GM19463 (cell line): ENCODE measurements at regions not wholly inside any gene's neighbourhood (a gene's known extent, or its start where the extent isn't known, plus 50 kb on each side); places are given as distances from the start of the nearest gene placed in this dataset.
"Not testable (repeated sequence)": the region's sequence is repeated elsewhere in the genome, so short reads cannot be mapped to it uniquely, and the experiment has no call there.

Experiments used
- ATAC-seq: cut with Tn5 transposase; IDR thresholded peaks from one replicate; pipeline ENCODE4 v1.9.1; 2021; ENCODE audit warnings: mild to moderate bottlenecking, moderate library complexity; ENCODE audit not compliant: unreplicated experiment

DNA sequence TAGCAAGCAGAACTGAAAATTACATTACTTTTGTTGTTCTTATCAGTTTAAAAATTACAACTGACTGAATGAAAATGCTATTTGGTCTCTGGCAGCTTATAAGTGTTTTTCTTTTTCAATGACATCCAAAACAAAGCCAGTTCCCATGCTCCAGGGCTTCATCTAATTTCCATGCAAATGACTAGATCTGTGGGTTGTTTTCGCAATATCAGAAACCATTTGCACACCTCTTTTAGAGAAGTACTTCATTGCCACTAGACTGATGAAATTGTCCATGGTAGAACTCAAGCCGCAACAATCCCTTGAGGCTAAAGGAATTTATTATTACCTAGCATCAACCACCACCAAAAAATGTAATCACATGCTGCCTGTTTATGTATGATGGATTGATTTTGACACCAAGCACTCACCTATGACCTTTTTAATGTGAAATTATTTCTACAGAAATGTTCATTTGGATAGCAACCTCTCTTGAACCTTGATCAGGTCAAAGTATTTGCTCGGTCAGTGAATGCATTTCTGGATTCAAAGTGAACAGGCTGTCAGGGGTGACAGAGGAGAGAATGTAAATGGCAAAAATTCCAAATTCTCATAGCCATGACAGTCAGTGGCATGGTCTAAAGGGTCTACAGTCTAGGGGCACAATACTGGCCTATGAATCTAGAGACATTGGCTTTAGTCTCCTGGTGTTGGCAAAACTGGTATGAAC is 769.3 kb downstream of the SORCS1 start:
- no peak for ATAC-seq

DNA sequence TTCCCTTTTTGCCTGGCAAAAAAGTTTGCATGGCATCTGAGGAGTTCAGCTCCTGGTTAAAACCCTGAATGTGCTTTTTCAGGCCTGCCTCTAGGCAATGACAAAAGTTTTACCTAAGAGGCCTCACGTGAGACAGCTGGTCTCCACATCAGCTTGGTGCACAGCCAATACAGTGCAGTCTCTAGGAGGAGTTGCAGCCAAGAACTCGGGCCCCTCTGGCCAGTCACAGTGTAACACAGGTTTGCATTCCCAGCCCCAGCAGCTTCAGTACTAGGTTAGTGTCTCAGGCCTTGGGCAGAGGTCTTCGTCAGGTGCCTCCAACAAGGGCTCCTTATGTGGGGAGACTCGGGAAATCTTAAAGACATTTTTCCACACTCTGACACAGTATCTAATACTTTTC is 771.7 kb downstream of the SORCS1 start:
- ATAC-seq: no peak

DNA sequence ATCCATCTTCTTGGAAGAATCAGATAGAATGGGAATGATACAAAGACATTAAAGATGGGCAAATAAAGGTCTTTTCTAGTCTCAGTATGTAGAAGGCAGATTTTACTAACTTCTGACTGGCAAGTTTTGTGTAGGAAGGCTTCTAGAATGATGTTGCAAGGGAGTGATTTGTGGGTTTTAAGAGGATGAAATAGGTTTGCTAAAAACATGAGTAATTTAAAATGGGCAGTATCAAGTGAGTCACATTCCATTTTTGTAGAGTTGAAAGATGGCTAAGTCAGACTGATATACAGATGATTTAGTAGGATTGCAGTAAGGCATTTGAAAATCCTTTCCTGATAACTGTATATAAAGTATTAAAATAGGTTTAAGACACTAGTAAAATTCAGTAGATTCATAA is 777.4 kb downstream of the SORCS1 start:
- no peak for ATAC-seq

DNA sequence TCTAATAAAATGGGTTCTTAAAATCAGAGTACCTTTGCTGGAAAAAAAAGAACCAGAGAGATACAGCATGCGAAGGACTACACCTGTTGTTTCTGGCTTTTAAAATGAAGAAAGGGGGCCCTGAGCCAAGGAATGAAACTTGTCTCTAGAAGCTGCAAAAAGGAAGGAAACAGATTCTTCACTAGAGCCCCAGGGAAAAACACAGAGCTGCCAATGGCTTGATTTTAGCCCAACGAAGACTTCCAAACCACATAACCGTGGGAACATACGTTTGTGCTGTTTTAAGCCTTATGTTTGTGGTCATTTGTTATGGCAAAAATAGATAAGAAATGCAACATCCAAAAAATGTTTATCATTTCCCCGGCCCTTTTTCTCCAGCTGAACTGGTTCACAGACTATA is 780.0 kb downstream of the SORCS1 start:
- ATAC-seq: no peak

DNA sequence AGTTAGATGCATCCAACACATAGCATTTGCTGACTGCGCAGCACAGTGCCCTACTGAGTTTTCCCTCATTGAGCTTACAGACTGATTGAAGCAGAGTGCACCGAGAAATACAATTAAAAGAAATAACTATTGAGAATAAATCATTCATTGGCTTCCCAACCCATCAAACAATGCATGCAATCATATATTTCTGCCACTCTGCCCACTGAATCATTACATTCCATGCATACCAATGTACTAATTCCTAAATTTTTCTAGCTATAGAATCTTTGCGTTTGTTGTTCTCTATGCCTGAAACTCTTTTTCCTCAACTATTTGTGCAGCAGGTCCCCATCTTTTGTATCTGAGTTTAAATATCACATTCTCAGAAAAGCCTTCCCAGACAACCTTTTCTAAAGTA is 783.8 kb downstream of the SORCS1 start:
- ATAC-seq: no peak

DNA sequence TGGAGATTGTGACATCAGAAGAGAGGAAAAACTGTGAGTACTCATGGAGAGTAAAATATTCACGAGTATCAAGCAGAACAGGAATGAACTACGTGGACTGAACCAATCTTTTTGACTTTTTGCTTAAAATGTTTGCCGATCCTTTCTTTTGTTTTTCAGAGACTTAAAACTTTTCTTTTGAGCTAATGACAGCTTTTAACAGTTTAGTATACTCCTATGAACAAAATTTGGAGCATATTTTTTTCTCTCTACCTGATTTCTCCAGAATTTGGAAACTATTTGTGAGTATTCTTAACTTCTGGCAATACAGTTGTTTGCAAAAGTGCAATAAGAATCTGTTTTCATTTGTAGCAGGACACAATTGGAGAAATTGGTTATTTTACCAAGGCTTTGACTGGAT is 786.3 kb downstream of the SORCS1 start:
- ATAC-seq: no peak

DNA sequence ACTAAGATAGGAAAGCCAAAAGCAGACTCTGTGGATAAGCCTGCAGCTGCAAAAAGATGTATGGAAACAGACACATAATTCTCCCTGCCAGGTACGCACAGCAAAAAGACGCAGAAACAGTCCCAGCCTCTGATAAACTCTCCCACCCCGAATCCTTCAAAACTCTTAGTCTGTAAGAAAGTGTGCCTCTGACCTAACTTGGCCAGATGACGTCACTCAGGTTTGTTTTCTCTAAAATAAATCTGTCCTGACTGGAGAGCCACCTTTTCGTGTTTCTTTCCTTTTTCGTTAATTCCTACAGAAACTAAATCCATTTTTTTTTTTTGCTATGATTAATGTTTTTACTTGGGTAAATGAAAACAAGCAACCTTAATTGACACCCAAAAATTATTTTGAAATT is 793.8 kb downstream of the SORCS1 start:
- no peak for ATAC-seq

DNA sequence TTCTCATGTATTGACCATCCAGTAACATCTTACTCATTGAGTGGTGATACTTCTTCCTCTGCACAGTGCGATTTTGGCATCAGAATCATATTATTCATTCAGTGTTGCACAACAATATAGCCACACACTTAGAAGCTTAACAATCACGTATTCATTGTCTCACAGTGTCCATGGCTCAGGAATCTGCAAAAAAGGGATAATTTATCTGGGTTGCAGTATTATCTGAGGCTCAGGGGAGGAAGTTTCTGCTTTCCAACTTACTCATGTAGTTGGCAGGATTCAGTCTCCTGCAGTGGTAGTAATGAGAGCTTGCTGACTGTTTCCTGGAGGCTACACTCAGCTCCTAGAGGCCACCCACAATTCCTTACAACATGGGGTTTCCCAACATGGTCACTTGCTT is 803.6 kb downstream of the SORCS1 start:
- no peak for ATAC-seq

DNA sequence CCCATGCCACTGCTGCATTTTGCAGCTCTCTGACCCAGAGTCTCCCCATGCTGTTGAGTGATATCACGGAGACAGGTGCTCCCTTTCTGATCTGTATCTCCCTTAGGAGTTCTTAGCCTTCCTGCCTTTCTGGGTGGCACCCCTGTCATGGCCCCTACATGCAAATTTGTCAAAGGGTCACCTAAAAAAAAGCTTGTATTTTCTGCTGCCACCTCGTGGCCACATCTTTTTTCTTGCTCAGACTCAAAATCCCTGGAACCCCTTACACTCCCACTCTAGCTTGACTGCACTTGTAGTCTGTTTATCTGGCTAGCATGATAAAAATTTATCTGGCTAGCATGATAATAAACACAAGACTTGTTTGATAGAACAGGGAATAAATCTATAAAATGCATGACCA is 809.1 kb downstream of the SORCS1 start:
- ATAC-seq: no peak

DNA sequence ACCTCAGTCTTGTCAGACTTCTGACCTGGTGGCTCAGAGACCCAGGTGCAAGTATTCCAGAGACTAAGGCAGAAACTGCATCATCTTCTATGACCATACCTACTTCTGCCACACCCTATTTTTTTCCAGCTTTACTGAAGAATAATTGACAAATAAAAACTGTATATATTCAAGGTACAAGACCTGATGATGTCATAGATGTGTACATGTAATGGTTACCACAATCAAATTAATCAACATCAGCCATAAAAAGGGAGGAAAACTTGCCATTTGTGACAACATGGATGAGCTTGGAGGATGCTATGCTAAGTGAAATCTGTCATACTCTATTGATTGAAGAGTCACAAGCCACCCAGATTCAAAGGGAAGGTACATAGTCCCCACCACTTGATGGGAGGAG is 815.6 kb downstream of the SORCS1 start:
- ATAC-seq: no peak

DNA sequence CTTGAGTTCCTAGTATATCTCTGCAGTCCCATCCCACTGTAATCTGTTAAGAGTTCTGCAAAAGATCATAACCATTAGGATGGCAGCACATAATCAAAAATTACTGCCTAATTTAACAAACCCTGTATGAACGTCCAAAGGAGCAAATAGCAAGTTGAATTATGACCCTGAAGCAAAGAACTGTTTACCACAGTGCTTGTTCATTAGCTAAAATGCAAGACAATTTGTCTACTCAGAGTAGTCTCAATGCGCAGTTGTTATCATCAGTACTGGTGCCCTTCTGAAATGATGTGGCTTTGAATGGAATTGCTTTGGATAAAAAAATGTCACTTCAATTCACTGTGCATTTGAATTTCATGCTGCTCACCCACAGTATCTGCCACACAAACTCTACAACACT is 817.0 kb downstream of the SORCS1 start:
- ATAC-seq: no peak

DNA sequence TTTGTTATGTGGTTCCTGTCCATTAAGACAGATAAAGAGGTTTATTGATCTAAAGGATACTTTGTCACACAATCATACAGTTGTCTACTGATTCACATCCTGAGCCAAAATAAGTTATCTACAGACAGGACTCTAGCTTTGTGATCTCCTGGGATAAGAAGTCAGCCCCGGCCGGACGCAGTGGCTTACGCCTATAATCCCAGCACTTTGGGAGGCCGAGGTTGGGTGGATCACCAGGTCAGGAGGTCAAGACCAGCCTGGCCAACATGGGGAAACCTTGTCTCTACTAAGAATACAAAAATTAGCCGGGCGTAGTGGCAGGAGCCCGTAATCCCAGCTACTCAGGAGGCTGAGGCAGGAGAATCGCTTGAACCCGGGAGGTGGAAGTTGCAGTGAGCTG is 821.0 kb downstream of the SORCS1 start:
- ATAC-seq: not testable (repeated sequence)

DNA sequence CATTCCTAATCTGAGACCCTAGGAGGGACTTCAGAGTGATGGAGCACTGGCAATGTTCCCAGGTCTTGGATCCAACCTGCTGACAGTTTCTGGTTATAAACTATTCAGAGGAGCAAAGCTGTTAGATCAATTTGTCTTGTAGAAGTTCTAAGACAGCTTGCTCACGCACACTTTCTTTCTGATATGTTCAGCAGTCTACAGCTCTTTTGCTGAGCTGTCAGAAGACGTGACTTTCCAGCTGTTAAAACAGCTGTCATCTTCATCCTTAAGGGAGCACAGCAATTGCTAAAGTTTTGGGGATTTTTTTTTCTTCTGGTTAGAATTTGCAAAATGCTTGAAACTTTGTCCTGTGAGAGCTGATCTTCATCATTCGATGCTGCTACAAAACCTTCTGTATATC is 823.1 kb downstream of the SORCS1 start:
- ATAC-seq: no peak

DNA sequence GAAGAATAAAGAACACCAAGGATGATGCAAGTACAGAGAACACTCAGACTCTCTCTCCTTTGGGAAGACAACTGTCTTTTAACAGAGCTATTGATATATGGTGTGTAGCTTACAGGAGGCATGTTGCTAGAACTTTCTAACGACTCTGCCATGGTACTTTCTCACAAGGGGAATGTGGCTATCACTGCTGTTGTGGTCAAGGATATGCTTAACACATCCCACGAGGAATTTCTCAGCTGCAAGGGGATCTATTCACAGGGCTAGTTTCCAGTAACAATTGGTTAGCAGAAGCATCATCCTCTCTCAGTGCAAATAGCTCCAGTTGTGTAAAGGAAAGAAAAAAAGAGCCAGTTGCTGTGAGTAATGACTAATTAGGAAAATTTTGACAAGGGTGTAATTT is 826.0 kb downstream of the SORCS1 start:
- ATAC-seq: no peak

DNA sequence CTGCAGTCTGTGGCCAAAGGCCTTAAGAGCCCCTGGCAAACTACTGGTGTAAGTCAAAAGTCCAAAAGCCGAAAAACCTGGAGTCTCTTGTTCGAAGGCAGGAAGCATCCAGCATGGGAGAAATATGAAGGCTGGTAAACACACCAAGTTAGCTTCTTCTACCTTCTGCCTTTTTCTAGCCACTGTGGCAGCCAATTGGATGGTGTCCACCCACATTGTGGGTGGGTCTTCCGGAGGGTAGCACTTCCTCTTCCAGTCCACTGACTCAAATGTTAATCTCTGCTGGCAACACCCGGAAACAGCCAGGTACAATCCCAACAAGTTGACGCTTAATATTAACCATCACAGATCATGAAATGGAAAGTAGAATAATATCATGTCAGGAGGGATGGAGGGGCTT is 827.6 kb downstream of the SORCS1 start:
- no peak for ATAC-seq

DNA sequence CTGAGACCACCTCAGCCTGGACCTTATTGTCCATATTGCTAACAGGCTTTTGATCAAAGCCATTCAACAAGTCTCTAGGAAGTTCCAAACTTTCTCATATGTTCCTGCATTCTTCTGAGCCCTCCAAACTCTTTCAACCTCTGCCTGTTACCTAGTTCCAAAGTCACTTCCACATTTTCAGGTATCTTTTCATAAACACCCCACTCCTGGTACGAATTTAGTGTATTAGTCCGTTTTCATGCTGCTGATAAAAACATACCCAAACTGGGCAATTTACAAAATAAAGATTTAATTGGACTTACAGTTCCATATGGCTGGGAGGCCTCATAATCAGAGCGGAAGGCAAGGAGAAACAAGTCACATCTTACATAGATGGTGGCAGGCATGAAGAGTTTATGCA is 836.8 kb downstream of the SORCS1 start:
- ATAC-seq: no peak

DNA sequence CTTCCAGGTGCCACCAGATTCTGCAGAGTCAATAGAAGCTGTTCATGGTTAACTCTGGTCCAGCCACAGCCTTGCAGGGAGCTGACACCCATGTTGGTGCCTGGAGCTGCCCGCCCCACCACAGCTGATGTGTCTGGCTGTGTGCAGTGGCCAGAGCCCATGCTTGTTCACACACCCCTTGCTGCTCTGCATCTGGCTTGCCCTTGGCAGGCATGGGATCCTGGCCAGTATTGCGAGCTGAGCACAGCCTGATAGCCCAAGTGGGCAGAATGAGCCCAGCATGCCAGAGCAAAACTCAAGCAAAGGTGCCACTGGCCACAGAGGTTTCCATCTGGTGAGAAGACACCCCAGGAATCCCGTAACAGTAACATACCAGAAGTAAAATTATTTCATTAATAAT is 843.6 kb downstream of the SORCS1 start:
- ATAC-seq: no peak

DNA sequence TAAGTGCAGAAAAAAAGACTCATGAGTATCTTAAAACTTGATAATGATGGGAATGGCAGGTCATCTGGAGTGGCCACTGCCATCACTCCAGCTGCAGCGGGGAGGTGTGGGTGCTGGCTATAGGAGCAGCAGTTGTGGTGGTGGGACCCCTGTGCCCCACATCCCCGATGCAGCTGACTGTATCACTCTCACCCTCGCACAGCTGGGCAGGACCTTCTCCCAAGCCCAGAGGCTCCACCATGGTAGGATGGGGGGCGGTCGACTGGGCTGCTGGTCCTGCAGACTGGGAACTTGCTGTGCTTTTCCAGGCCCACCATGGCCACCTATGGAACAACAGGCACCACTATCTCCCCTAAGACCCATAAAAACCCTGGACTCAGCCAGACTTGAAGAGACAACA is 844.4 kb downstream of the SORCS1 start:
- ATAC-seq: no peak

DNA sequence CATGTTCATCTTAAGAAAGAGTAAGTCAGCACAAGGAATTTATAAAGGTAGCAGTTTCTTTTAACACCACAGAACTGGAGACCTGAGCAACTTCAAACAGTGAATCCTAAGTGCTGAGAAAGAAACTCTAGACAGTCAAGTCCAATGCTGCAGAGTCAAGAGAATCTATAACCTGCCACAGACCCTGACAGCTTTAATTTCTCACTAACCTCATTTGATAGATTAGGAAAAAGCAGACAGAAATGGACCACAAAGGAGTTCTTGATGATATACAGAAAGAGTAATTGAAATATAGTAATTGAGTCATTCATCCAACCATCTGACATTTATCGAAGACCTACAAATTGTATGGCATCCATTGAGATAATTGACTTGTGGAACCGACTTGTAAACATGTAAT is 847.0 kb downstream of the SORCS1 start:
- no peak for ATAC-seq

DNA sequence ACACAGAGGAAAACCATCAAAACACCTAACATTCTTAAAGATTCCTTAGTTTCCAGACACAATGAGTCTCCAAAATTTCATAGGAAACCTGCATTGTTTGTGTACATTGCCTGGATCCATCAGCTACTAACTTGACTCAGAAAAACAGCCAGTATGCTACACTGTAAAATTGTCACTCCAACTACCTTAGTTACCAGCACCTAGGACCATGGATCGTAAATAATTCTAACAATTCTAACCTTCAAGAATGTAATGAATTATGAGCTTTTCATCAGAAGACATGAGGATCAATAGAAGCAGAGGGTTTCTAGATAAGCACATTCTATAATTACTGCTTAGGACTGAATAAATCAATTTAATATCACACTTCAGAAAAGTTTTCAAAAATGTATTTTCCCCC is 851.5 kb downstream of the SORCS1 start:
- no peak for ATAC-seq

DNA sequence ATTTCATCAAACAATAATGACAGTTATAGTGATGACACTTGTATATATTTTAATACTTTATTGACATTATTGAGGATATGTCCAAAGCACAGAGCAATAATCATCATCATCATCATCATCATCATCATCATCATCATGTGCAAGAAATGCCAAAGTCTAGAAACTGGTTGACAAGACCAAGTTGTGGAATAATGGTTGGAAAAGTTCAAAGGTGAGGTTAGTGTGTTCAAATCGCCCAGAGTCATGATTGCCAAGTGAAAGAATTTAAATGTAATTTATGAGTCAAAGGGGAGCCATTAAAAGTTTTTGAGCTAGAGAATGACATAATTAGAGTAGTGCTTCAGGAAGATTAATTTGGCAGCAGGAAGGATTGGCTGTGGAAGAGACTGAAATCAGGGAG is 852.4 kb downstream of the SORCS1 start:
- ATAC-seq: no peak

DNA sequence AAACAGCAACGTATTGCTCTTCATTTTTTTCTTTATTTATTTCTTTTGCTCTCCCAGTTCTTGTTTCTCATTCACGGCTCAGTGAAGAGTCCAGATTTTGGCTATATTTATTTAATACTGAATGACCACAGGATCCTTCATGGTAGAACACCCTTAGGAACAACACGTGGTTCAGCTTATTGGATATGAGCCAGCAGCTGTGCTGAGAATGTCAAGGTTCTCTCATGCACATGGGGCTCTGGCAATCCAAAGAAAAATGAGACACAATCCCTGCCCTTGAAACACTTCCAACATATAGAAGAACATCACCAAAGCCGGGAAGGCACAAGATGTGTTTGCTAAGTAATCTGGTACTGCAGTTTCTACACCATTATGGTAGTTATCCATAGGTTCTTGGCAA is 852.9 kb downstream of the SORCS1 start:
- no peak for ATAC-seq

DNA sequence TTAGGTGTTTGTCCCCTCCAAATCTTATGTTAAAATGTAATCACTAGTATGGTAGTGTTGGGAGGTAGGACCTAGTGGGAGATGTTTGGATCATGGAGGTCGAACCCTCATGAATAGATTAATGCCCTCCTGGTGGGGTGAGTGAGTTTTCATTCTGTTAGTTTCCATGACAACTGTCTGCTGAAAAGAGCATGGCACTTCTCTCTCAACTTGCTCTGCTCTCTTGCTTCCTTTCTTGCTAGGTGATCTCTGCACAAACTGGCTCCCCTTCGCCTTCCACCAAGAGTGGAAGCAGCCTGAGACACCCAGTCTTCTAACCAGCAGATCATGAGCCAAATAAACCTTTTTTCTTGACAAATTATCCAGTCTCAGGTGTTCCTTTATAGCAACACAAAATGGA is 853.9 kb downstream of the SORCS1 start:
- ATAC-seq: no peak

DNA sequence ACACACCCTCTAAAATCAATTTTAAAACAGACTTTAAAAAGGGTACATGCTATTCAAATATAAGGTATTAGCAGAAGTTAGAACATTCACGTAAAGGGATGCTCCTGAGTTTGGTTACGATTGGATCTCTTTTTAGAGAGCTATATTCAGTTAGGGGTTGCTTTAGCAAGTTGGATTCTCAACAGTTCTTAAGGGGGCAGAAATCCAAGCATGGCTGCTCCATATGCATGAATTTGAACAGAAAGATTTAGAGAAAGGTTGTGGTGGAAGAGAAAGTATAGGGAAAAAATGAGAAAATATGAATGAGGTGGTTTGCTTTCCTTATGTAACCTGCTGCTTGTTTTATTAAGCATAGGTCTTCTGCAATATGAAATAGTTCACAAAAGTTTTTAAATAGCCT is 855.1 kb downstream of the SORCS1 start:
- no peak for ATAC-seq
